DOHH2 (cell line): ENCODE measurements at regions not wholly inside any gene's neighbourhood (a gene's known extent, or its start where the extent isn't known, plus 50 kb on each side); places are given as distances from the start of the nearest gene placed in this dataset.

Experiments
- H3F3A ChIP-seq: fragments of 200-600 bp; sonication (generic), shearing (Covaris generic); 2 replicates; pipeline ENCODE4 v1.6.0; 2016; ENCODE audit warnings: antibody characterized with exemption, mild to moderate bottlenecking; ENCODE audit not compliant: control insufficient read depth, insufficient read depth
- H3K27ac ChIP-seq: fragments of 200-600 bp; sonication (generic); 2 replicates; pipeline ENCODE4 v1.5.1; 2014; ENCODE audit warnings: low read depth, mild to moderate bottlenecking, low read length, moderate library complexity
- H3K27me3 ChIP-seq: fragments of 200-600 bp; sonication (generic); 2 replicates; pipeline ENCODE4 v1.6.1; 2014; ENCODE audit warnings: mild to moderate bottlenecking, low read length, mixed read lengths; ENCODE audit not compliant: control insufficient read depth
- H3K36me3 ChIP-seq: fragments of 200-600 bp; sonication (generic); 2 replicates; pipeline ENCODE4 v1.6.1; 2014; ENCODE audit warnings: mild to moderate bottlenecking, low read length, moderate library complexity, mixed read lengths; ENCODE audit not compliant: control insufficient read depth
- H3K4me1 ChIP-seq: fragments of 200-600 bp; sonication (generic); 2 replicates; pipeline ENCODE4 v1.6.1; 2014; ENCODE audit warnings: mild to moderate bottlenecking, low read length, mixed read lengths; ENCODE audit not compliant: control insufficient read depth
- H3K4me2 ChIP-seq: fragments of 200-600 bp; sonication (generic); 2 replicates; pipeline ENCODE4 v1.6.0; 2014; ENCODE audit warnings: mild to moderate bottlenecking, low read length, moderate library complexity
- H3K4me3 ChIP-seq: fragments of 200-600 bp; sonication (generic); 2 replicates; pipeline ENCODE4 v1.5.1; 2014; ENCODE audit warnings: mild to moderate bottlenecking, low read length, mixed read lengths
- H3K79me2 ChIP-seq: fragments of 200-600 bp; sonication (generic); 2 replicates; pipeline ENCODE4 v1.6.1; 2014; ENCODE audit warnings: mild to moderate bottlenecking, low read length, mixed read lengths; ENCODE audit not compliant: control insufficient read depth
- H3K9me2 ChIP-seq: fragments of 200-600 bp; sonication (generic); replicated peaks from 2 replicates; pipeline ENCODE4 v1.6.1; 2014; ENCODE audit warnings: mild to moderate bottlenecking, low read length, mixed read lengths; ENCODE audit not compliant: control insufficient read depth
- H3K9me3 ChIP-seq: fragments of 200-600 bp; sonication (generic); 2 replicates; pipeline ENCODE4 v1.6.1; 2014; ENCODE audit warnings: antibody characterized with exemption, low read length, mixed read lengths; ENCODE audit not compliant: control insufficient read depth, insufficient read depth
- H4K20me1 ChIP-seq: fragments of 200-600 bp; sonication (generic); 2 replicates; pipeline ENCODE4 v1.6.0; 2014; ENCODE audit warnings: low read depth, mild to moderate bottlenecking, antibody characterized with exemption, low read length, moderate library complexity; ENCODE audit not compliant: control insufficient read depth, insufficient read depth
- CTCF ChIP-seq: fragments of 200-600 bp; sonication (generic); IDR thresholded peaks from one replicate; pipeline ENCODE4 v1.5.1; 2014; ENCODE audit warnings: antibody characterized with exemption, mild to moderate bottlenecking, low read depth, low read length; ENCODE audit not compliant: poor library complexity, severe bottlenecking
- EZH2phosphoT487 ChIP-seq: fragments of 200-600 bp; sonication (generic); IDR thresholded peaks from 2 replicates; pipeline ENCODE4 v1.6.1; 2017; ENCODE audit warnings: borderline replicate concordance, mild to moderate bottlenecking, antibody characterized with exemption, low read length, moderate library complexity, mixed read lengths

- no peak for TF ChIP-seq CTCF
- no peak for TF ChIP-seq EZH2phosphoT487
- H3K79me2 ChIP-seq: no peaks in the 10 kb centered on the region
- no peaks in the 10 kb centered on the region for H3F3A ChIP-seq
- H3K36me3 ChIP-seq: no peaks in the 10 kb centered on the region
- H3K9me3 ChIP-seq: no peaks in the 10 kb centered on the region
- H3K27ac ChIP-seq: no peak overlapping the region
- no peaks in the 10 kb centered on the region for H4K20me1 ChIP-seq
- no peaks in the 10 kb centered on the region for H3K9me2 ChIP-seq
- H3K27me3 ChIP-seq: no peaks in the 10 kb centered on the region
- no peak overlapping the region for H3K4me2 ChIP-seq
- H3K4me3 ChIP-seq: no peak overlapping the region
- H3K4me1 ChIP-seq: no peaks in the 10 kb centered on the region
Observed at GRCh38 chr3:102089904-102090720, 240.8 kb downstream of the NFKBIZ start.

- H3K36me3 ChIP-seq: no peaks in the 10 kb centered on the region
- no peaks in the 10 kb centered on the region for H3K79me2 ChIP-seq
- H3K4me1 ChIP-seq: no peaks in the 10 kb centered on the region
- H4K20me1 ChIP-seq: no peaks in the 10 kb centered on the region
- H3K27ac ChIP-seq: no peak overlapping the region
- H3K27me3 ChIP-seq: no peaks in the 10 kb centered on the region
- TF ChIP-seq CTCF (no peak), EZH2phosphoT487 (no peak)
- H3K9me2 ChIP-seq: no peaks in the 10 kb centered on the region
- H3K9me3 ChIP-seq: no peaks in the 10 kb centered on the region
- H3F3A ChIP-seq: no peaks in the 10 kb centered on the region
- no peak overlapping the region for H3K4me3 ChIP-seq
- H3K4me2 ChIP-seq: no peak overlapping the region
Observed at GRCh38 chr3:102090721-102091045, 241.4 kb downstream of the NFKBIZ start.

GRCh38 chr3:102091358-102091757 lies 242.0 kb downstream of the NFKBIZ start:
- Histone ChIP-seq H4K20me1 (no peaks in the 10 kb centered on the region), H3K9me2 (no peaks in the 10 kb centered on the region), H3K4me2 (no peak overlapping the region), H3K4me1 (no peaks in the 10 kb centered on the region), H3K27ac (no peak overlapping the region), H3K4me3 (no peak overlapping the region), H3F3A (no peaks in the 10 kb centered on the region), H3K27me3 (no peaks in the 10 kb centered on the region), H3K79me2 (no peaks in the 10 kb centered on the region), H3K36me3 (no peaks in the 10 kb centered on the region), H3K9me3 (no peaks in the 10 kb centered on the region)
- no peak for TF ChIP-seq EZH2phosphoT487
- no peak for TF ChIP-seq CTCF
